HEK293 (cell line): ENCODE measurements at regions not wholly inside any gene's neighbourhood (a gene's known extent, or its start where the extent isn't known, plus 50 kb on each side); places are given as distances from the start of the nearest gene placed in this dataset.

Source experiments
- ATF2 ChIP-seq: fragments of 450-650 bp; formaldehyde crosslinking; IDR thresholded peaks from 2 replicates; pipeline ENCODE4 v1.5.1; 2016; ENCODE audit warnings: missing biosample characterization, missing genetic modification characterization, low read depth
- CTCF ChIP-seq: fragments of 450-650 bp; formaldehyde crosslinking; IDR thresholded peaks from 2 replicates; pipeline ENCODE4 v1.5.1; 2016; ENCODE audit warnings: missing biosample characterization, missing genetic modification characterization
- ZNF202 ChIP-seq: fragments of 450-650 bp; formaldehyde crosslinking; IDR thresholded peaks from 2 replicates; pipeline ENCODE4 v1.5.1; 2016; ENCODE audit warnings: missing biosample characterization, missing genetic modification characterization, borderline replicate concordance
- ZNF654 ChIP-seq: fragments of 450-650 bp; formaldehyde crosslinking; IDR thresholded peaks from 2 replicates; pipeline ENCODE4 v1.5.1; 2016; ENCODE audit warnings: low read depth, missing biosample characterization, missing genetic modification characterization

GRCh38 chr3:118477768-118478167, 556.9 kb downstream of the IGSF11 start:
- TF ChIP-seq ZNF202 (tag by site-specific recombination), result no peak
- TF ChIP-seq ATF2, result no peak
- TF ChIP-seq CTCF, result no peak
- no peak for TF ChIP-seq ZNF654 (tag by site-specific recombination)
